Osteoblast (primary cell): ENCODE measurements at regions not wholly inside any gene's neighbourhood (a gene's known extent, or its start where the extent isn't known, plus 50 kb on each side); places are given as distances from the start of the nearest gene placed in this dataset.

Experiments
- DNase-seq: peaks from one replicate; pipeline ENCODE4 v3.0.0; 2011; ENCODE audit warnings: low spot score, mixed read lengths; ENCODE audit not compliant: insufficient read length; ENCODE audit errors: missing footprints
- H2AFZ ChIP-seq: 2 replicates; pipeline ENCODE4 v1.6.0; 2011; ENCODE audit warnings: mild to moderate bottlenecking, low read length
- H3K27ac ChIP-seq: 2 replicates; pipeline ENCODE4 v1.5.1; 2011; ENCODE audit warnings: mild to moderate bottlenecking, low read depth, low read length, moderate library complexity
- H3K27me3 ChIP-seq: 2 replicates; pipeline ENCODE4 v1.6.0; 2012; ENCODE audit warnings: mild to moderate bottlenecking, control low read depth, inconsistent platforms, low read length, moderate library complexity; ENCODE audit not compliant: insufficient read depth
- H3K36me3 ChIP-seq: 2 replicates; pipeline ENCODE4 v1.5.1; 2011; ENCODE audit warnings: mild to moderate bottlenecking, low read length, control low read depth, moderate library complexity; ENCODE audit not compliant: insufficient read depth
- H3K4me1 ChIP-seq: 2 replicates; pipeline ENCODE4 v1.5.1; 2011; ENCODE audit warnings: mild to moderate bottlenecking, low read length, control low read depth, moderate library complexity; ENCODE audit not compliant: insufficient read depth
- H3K4me2 ChIP-seq: 2 replicates; pipeline ENCODE4 v1.6.0; 2011; ENCODE audit warnings: mild to moderate bottlenecking, low read length; ENCODE audit not compliant: insufficient read depth
- H3K4me3 ChIP-seq: fragments of 200-600 bp; sonication (generic); 3 replicates; pipeline ENCODE4 v1.5.1; 2012; ENCODE audit warnings: mild to moderate bottlenecking, low read length, inconsistent platforms; ENCODE audit not compliant: insufficient read depth
- H3K79me2 ChIP-seq: 2 replicates; pipeline ENCODE4 v1.6.0; 2012; ENCODE audit warnings: mild to moderate bottlenecking, low read length, control low read depth, inconsistent platforms; ENCODE audit not compliant: insufficient read depth
- H3K9me3 ChIP-seq: 2 replicates; pipeline ENCODE4 v1.5.1; 2011; ENCODE audit warnings: low read depth, low read length, control low read depth
- H4K20me1 ChIP-seq: 2 replicates; pipeline ENCODE4 v1.6.0; 2012; ENCODE audit warnings: mild to moderate bottlenecking, low read length, control low read depth; ENCODE audit not compliant: insufficient read depth
- TF ChIP-seq, protein P1 (sequence below): IDR thresholded peaks from 2 replicates; pipeline ENCODE4 v1.5.1; 2011; ENCODE audit warnings: mild to moderate bottlenecking, low read depth, low read length, moderate library complexity; ENCODE audit errors: extremely low read depth

DNA sequence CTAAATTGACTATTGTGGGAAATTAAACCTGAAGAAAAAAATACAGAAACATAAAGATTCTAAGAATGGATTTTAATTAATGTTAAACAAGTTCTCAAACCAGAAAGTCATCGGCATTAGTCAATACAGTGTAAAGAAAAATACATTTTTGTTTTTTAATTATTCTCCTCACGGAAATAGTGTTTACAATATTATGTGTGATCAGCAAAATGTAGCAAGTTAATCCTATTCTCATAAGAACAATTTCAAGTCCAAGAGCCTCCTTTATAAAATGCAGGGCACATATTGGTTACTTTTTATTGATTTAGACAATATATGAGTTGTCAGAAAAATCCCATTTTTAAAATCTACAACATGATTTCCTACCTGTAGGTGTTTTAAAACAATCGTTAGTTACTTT is 158.0 kb upstream of the MGAT4C start:
- H3K79me2 ChIP-seq, result no peaks in the 10 kb centered on the region
- DNase-seq, result no peak
- no peak overlapping the region for H3K4me2 ChIP-seq
- H3K4me1 ChIP-seq, result no peaks in the 10 kb centered on the region
- H3K27ac ChIP-seq, result no peak overlapping the region
- H3K9me3 ChIP-seq, result peaks cover 3% of the 10 kb centered on the region
- H3K27me3 ChIP-seq, result no peaks in the 10 kb centered on the region
- TF ChIP-seq, protein P1, sequence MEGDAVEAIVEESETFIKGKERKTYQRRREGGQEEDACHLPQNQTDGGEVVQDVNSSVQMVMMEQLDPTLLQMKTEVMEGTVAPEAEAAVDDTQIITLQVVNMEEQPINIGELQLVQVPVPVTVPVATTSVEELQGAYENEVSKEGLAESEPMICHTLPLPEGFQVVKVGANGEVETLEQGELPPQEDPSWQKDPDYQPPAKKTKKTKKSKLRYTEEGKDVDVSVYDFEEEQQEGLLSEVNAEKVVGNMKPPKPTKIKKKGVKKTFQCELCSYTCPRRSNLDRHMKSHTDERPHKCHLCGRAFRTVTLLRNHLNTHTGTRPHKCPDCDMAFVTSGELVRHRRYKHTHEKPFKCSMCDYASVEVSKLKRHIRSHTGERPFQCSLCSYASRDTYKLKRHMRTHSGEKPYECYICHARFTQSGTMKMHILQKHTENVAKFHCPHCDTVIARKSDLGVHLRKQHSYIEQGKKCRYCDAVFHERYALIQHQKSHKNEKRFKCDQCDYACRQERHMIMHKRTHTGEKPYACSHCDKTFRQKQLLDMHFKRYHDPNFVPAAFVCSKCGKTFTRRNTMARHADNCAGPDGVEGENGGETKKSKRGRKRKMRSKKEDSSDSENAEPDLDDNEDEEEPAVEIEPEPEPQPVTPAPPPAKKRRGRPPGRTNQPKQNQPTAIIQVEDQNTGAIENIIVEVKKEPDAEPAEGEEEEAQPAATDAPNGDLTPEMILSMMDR, result no peak
- no peaks in the 10 kb centered on the region for H3K36me3 ChIP-seq
- H3K4me3 ChIP-seq, result no peak overlapping the region
- no peaks in the 10 kb centered on the region for H4K20me1 ChIP-seq
- no peak overlapping the region for H2AFZ ChIP-seq

DNA sequence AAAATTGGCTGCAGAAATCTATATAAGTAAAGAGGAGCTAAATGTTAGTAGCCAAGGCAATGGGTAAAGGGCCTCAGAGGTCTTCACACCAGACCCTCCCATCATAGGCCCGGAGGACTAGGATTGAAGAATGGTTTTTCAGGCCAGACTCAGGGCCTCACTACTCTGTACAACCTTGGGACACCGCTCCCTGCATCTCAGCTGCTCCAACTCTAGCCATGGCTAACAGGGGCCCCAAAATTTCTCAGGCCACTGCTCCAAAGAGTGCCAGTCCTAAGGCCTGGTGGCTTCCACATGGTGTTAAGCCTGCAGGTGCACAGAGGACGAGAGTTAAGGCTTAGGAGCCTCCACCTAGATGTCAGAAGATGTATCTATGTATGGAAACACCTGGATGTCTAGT is 155.5 kb upstream of the MGAT4C start:
- H3K9me3 ChIP-seq, result peaks cover 3% of the 10 kb centered on the region
- H3K4me1 ChIP-seq, result no peaks in the 10 kb centered on the region
- no peak for DNase-seq
- TF ChIP-seq, protein P1, result no peak
- no peak overlapping the region for H2AFZ ChIP-seq
- no peaks in the 10 kb centered on the region for H4K20me1 ChIP-seq
- H3K27ac ChIP-seq, result no peak overlapping the region
- H3K4me2 ChIP-seq, result no peak overlapping the region
- H3K79me2 ChIP-seq, result no peaks in the 10 kb centered on the region
- H3K36me3 ChIP-seq, result no peaks in the 10 kb centered on the region
- no peak overlapping the region for H3K4me3 ChIP-seq
- no peaks in the 10 kb centered on the region for H3K27me3 ChIP-seq

DNA sequence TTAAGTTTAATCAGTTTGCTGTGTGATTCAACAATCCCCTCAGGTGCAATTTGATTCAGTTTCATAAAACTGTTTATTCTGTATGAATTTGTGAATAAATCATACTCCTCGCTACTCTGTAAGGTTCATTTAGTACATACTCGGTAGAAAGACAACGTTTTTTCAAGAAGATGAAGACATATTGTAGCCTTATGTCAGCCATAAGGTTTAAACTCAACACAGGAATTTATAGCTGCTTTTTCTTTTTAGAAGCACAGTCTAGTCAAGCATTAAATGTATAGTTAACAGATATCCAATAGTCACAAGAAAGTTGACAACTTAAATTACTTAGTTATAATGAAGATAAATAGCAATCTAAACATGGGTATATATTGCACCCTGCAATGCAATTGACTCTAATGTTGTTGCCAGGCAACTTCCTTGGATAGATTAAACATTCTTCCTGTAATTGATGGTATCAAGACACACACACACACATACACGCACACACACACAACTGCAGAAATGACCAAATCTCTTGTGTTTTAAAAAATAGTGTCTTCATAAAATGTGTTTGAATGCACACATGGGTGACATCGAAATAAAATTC is 151.5 kb upstream of the MGAT4C start:
- DNase-seq, result no peak
- Histone ChIP-seq H3K36me3 (no peaks in the 10 kb centered on the region), H3K27me3 (no peaks in the 10 kb centered on the region), H3K4me1 (no peaks in the 10 kb centered on the region), H3K4me2 (no peak overlapping the region), H3K79me2 (no peaks in the 10 kb centered on the region), H3K4me3 (no peak overlapping the region), H4K20me1 (no peaks in the 10 kb centered on the region), H3K27ac (no peak overlapping the region), H3K9me3 (peaks cover 3% of the 10 kb centered on the region), H2AFZ (no peak overlapping the region)
- TF ChIP-seq, protein P1, result no peak

DNA sequence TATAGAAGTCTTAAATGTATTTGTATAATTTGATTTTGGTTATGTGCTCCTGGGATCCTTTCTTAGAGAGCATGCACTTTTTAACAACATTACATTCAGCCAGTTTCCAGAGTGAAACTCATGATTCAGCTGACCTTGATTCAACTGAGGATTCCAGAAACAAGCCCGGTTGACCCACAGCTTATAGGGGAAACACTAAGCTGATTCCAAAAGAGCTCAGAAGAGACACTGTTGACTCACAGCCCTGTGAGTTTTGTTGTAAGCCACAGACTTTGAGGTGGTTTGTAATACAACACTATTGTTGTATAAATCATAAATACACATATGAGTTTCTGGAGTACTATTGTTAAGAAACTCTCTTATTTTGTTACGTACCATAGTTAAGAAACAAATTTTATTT is 133.8 kb upstream of the MGAT4C start:
- Histone ChIP-seq H3K27me3 (no peaks in the 10 kb centered on the region), H3K79me2 (no peaks in the 10 kb centered on the region), H3K4me3 (no peak overlapping the region), H2AFZ (no peak overlapping the region), H3K4me2 (no peak overlapping the region), H3K4me1 (no peaks in the 10 kb centered on the region), H3K27ac (no peak overlapping the region), H3K36me3 (no peaks in the 10 kb centered on the region), H4K20me1 (no peaks in the 10 kb centered on the region), H3K9me3 (no peaks in the 10 kb centered on the region)
- no peak for DNase-seq
- TF ChIP-seq, protein P1, result no peak
